ENCODE measurements at regions not wholly inside any gene's neighbourhood (a gene's known extent, or its start where the extent isn't known, plus 50 kb on each side); places are given as distances from the start of the nearest gene placed in this dataset.

DNA sequence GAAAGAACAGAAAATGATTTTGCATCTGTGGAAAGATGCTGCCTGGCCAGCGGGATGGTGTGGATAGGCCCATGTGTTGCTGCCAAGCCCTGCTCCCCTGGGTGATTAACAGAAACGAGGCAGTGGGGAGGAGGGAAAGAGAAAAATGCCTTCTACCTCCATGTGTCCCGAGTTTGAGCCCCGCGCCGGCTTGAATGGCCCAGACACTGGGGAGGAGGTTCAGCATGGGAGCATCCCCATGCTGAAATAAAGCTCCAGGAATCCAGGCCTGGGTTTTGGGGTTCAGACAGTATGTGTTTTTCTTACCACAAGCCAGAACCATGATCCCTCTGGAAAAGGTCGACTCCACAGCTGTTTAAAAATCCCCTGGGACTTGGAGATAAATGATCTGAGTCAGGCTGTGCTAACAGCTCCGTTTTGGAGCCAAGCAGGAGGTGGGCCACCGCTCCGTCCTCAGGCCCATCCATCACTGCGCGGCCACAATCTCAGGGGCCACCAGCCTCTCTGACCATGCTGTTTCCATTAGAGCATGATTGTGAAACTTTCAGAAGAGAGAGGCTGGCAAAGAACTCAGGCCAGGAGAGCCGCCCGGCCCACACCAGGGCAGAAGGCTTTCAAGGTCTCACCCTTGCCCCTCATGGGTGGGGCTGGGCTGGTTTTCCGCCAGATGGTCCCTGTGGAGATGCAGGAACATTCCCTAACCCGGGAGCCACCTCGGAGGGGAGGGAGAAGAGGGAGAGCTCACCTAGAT lies 299.7 kb downstream of the ZEB1 start:
- peak; percentile 55 to 63 for DNase-seq
- WGBS, 2 donors, result 58 to 75% methylated on average over 17 of the region's 17 CpGs
- intact Hi-C loops (cut with DNase I), result loop anchor here in 2 of 10 donors (10.0 kb wide), 2 partner anchors 146 to 294 kb away; no protein-coding TSS in a partner anchor

DNA sequence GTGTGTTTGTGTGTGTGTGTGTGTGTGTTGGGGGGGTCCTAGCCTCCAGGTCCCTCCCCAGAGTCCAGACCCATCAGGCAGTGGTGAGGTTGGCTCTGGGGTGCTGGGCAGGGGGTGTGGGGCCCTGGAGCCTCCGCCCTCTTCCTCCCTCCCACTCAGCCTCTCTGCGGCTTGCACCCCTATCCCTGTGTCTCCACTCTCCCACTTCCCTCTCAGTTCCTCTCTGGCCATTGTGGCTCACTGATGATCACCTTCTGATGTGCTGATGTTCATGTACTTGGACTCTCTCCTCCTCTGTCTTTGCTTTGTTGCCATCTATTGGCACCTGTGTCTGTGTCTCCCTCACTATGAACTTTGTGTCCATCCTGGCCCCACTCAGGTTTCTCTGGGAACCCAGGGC lies 298.7 kb downstream of the ZEB1 start:
- no peak for ATAC-seq
- TF ChIP-seq, protein P1, sequence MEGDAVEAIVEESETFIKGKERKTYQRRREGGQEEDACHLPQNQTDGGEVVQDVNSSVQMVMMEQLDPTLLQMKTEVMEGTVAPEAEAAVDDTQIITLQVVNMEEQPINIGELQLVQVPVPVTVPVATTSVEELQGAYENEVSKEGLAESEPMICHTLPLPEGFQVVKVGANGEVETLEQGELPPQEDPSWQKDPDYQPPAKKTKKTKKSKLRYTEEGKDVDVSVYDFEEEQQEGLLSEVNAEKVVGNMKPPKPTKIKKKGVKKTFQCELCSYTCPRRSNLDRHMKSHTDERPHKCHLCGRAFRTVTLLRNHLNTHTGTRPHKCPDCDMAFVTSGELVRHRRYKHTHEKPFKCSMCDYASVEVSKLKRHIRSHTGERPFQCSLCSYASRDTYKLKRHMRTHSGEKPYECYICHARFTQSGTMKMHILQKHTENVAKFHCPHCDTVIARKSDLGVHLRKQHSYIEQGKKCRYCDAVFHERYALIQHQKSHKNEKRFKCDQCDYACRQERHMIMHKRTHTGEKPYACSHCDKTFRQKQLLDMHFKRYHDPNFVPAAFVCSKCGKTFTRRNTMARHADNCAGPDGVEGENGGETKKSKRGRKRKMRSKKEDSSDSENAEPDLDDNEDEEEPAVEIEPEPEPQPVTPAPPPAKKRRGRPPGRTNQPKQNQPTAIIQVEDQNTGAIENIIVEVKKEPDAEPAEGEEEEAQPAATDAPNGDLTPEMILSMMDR (IDR thresholded peaks at IDR 0.05), result no peak
- Histone ChIP-seq H3K4me3 (no peak overlapping the region), H3K27me3 (no peaks in the 10 kb centered on the region), H3K27ac (peak overlapping the region in 6 of 10 donors; percentile 49 to 79 (median 66)), H3K4me1 (peaks cover 8 to 44% (median 33%) of the 10 kb centered on the region in 9 donors), H3K9me3 (peaks cover 0 to 12% (median 0%) of the 10 kb centered on the region in 11 donors), H3K36me3 (no peaks in the 10 kb centered on the region)
- no peak for DNase-seq
- 95 to 98% methylated on average over 2 of the region's 2 CpGs for WGBS, 2 donors
- intact Hi-C loops (cut with DNase I), result loop anchor here in 2 of 10 donors (10.0 kb wide), 2 partner anchors 147 to 293 kb away; no protein-coding TSS in a partner anchor

More for the DNA sequence above, 299.7 kb downstream of the ZEB1 start:
- no peaks in the 10 kb centered on the region for H3K36me3 ChIP-seq
- peaks cover 8 to 54% (median 37%) of the 10 kb centered on the region in 9 donors for H3K4me1 ChIP-seq
- H3K9me3 ChIP-seq, result peaks cover 0 to 12% (median 0%) of the 10 kb centered on the region in 11 donors
- no peak overlapping the region for H3K4me3 ChIP-seq
- H3K27ac ChIP-seq, result peak overlapping the region in 9 of 10 donors; percentile 24 to 79 (median 65)
- H3K27me3 ChIP-seq, result no peaks in the 10 kb centered on the region
- TF ChIP-seq, protein P1 (IDR thresholded peaks at IDR 0.05), result no peak
- ATAC-seq, result peak; percentile 15 to 74 (median 48)

DNA sequence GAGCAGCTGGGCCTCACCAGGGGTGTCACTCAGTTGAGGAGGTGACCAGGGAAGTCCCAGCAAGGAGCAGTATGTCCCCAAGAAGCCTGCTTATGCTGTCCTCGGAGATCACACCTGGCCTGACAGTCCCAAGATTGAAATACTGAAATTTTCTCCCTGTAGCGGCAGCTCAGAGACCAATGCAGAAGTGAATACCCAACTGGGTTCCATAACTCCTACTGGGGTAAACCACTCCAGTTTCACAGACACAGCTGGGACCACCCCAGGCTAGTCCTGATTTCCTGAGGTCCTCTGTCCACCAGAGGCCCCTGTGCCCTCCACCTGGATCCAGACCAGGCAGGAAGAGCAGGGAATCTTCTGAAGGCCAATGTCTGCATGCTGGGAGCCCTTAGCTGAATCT lies 298.1 kb downstream of the ZEB1 start:
- ATAC-seq, result no peak
- Histone ChIP-seq H3K4me1 (peaks cover 8 to 42% (median 33%) of the 10 kb centered on the region in 9 donors), H3K4me3 (no peak overlapping the region), H3K27ac (no peak overlapping the region), H3K9me3 (peaks cover 0 to 12% (median 0%) of the 10 kb centered on the region in 11 donors), H3K27me3 (no peaks in the 10 kb centered on the region), H3K36me3 (no peaks in the 10 kb centered on the region)
- intact Hi-C loops (cut with DNase I), result loop anchor here in 2 of 10 donors (10.0 kb wide), 2 partner anchors 148 to 292 kb away; no protein-coding TSS in a partner anchor
- TF ChIP-seq, protein P1 (IDR thresholded peaks at IDR 0.05), result no peak
- WGBS, 2 donors, result 93% methylated on average over 2 of the region's 2 CpGs
- no peak for DNase-seq

DNA sequence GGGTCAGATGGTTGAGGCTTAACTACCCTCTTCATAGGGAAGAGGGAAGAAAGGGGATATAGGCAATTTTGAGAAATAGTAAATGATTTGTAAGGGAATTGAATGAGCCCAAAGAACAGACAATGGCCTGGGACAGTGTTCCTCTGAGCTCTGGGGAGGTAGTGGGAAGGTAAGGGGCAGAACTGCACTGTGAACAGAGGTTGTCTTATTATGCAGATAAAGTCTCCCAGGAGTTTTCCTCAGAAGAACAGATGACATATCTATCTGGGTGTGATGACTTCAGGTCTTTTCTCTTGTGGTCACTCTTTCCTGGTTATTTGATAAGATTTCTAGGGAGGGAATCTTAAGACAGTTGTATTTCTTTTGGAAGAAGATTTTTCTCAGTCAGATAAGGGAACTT lies 296.1 kb downstream of the ZEB1 start:
- intact Hi-C loops (cut with DNase I), result loop anchor here in 2 of 10 donors (10.0 kb wide), 2 partner anchors 150 to 290 kb away; no protein-coding TSS in a partner anchor
- ATAC-seq (no peak), DNase-seq (no peak)
- Histone ChIP-seq H3K4me3 (no peak overlapping the region), H3K4me1 (peaks cover 5 to 37% (median 23%) of the 10 kb centered on the region in 9 donors), H3K27ac (no peak overlapping the region), H3K27me3 (no peaks in the 10 kb centered on the region), H3K9me3 (peaks cover 0 to 12% (median 0%) of the 10 kb centered on the region in 11 donors), H3K36me3 (no peaks in the 10 kb centered on the region)
- TF ChIP-seq, protein P1 (IDR thresholded peaks at IDR 0.05), result no peak

Data from heart right ventricle (tissue), 16 donors.